KMS-11 (cell line): ENCODE measurements at regions not wholly inside any gene's neighbourhood (a gene's known extent, or its start where the extent isn't known, plus 50 kb on each side); places are given as distances from the start of the nearest gene placed in this dataset.
"Not testable (repeated sequence)": the region's sequence is repeated elsewhere in the genome, so short reads cannot be mapped to it uniquely, and the experiment has no call there.

Experiments used
- H2AFZ ChIP-seq: fragments of 200-600 bp; sonication (generic); 2 replicates; pipeline ENCODE4 v1.6.1; 2016; ENCODE audit warnings: antibody characterized with exemption, mixed run types, low read depth
- H3K27ac ChIP-seq: fragments of 200-600 bp; sonication (generic); 2 replicates; pipeline ENCODE4 v1.6.1; 2016; ENCODE audit warnings: mild to moderate bottlenecking, mixed run types
- H3K27me3 ChIP-seq: fragments of 200-600 bp; sonication (generic); 2 replicates; pipeline ENCODE4 v1.6.1; 2017; ENCODE audit warnings: mild to moderate bottlenecking, low read depth, mixed run types, moderate library complexity; ENCODE audit not compliant: insufficient read depth
- H3K36me3 ChIP-seq: fragments of 200-600 bp; sonication (generic); 2 replicates; pipeline ENCODE4 v1.6.1; 2017; ENCODE audit warnings: mild to moderate bottlenecking, mixed run types; ENCODE audit not compliant: insufficient read depth
- H3K4me1 ChIP-seq: fragments of 200-600 bp; sonication (generic); 2 replicates; pipeline ENCODE4 v1.6.1; 2016; ENCODE audit warnings: mild to moderate bottlenecking, low read depth, mixed run types; ENCODE audit not compliant: poor library complexity, severe bottlenecking
- H3K4me2 ChIP-seq: fragments of 200-600 bp; sonication (generic); 2 replicates; pipeline ENCODE4 v1.7.0; 2016; ENCODE audit warnings: mild to moderate bottlenecking, mixed run types
- H3K4me3 ChIP-seq: fragments of 200-600 bp; sonication (generic); IDR thresholded peaks from 2 replicates; pipeline ENCODE4 v1.6.1; 2017; ENCODE audit warnings: low read depth, low read length, mixed read lengths; ENCODE audit not compliant: insufficient read depth
- H3K79me2 ChIP-seq: fragments of 200-600 bp; sonication (generic); 2 replicates; pipeline ENCODE4 v1.6.1; 2016; ENCODE audit warnings: low read depth, mixed run types; ENCODE audit not compliant: insufficient read depth
- H3K9ac ChIP-seq: fragments of 200-600 bp; sonication (generic); 2 replicates; pipeline ENCODE4 v1.6.1; 2016; ENCODE audit warnings: mild to moderate bottlenecking, mixed run types
- H4K20me1 ChIP-seq: fragments of 200-600 bp; sonication (generic); 2 replicates; pipeline ENCODE4 v1.6.1; 2016; ENCODE audit warnings: mild to moderate bottlenecking, mixed run types; ENCODE audit not compliant: insufficient read depth
- TF ChIP-seq, protein P1 (sequence below): fragments of 200-600 bp; sonication (generic); conservative IDR thresholded peaks from 2 replicates; pipeline ENCODE4 v1.6.1; 2017; ENCODE audit warnings: low read depth, mild to moderate bottlenecking, antibody characterized with exemption, low read length, moderate library complexity, mixed read lengths

- not testable (repeated sequence) for H3K36me3 ChIP-seq, H3K9ac ChIP-seq, H3K4me3 ChIP-seq, H3K4me1 ChIP-seq, H3K27me3 ChIP-seq, H3K27ac ChIP-seq, H4K20me1 ChIP-seq, H2AFZ ChIP-seq, H3K4me2 ChIP-seq
- peaks cover 49% of the 10 kb centered on the region; the same call in 1 of the 2 replicates for H3K79me2 ChIP-seq
These were observed 52.3 kb downstream of the SEPTIN7 start for GRCh38 chr7:35853194-35853593.

DNA sequence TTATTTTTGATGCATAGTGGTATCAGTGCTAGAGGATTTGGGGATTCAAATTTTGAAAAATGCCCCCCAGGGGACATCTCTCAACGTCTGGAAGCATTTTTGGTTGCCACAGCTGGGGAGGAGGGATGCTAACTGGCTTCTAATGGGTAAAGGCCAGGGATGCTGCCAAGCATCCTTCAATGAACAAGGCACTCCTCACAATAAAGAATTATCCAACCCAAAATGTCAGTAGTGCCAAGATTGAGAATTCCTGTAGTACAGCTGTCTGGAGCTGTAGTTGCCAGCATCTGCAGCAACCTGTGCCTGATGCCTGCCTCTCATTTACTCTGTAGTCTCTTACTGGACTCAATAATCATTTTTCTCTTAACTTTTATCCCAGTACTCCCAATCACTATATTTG lies 53.5 kb downstream of the SEPTIN7 start:
- H3K9ac ChIP-seq, result no peak overlapping the region
- H3K36me3 ChIP-seq, result no peaks in the 10 kb centered on the region
- H2AFZ ChIP-seq, result no peak overlapping the region
- H3K79me2 ChIP-seq, result peaks cover 60% of the 10 kb centered on the region; the same call in 1 of the 2 replicates
- TF ChIP-seq, protein P1, sequence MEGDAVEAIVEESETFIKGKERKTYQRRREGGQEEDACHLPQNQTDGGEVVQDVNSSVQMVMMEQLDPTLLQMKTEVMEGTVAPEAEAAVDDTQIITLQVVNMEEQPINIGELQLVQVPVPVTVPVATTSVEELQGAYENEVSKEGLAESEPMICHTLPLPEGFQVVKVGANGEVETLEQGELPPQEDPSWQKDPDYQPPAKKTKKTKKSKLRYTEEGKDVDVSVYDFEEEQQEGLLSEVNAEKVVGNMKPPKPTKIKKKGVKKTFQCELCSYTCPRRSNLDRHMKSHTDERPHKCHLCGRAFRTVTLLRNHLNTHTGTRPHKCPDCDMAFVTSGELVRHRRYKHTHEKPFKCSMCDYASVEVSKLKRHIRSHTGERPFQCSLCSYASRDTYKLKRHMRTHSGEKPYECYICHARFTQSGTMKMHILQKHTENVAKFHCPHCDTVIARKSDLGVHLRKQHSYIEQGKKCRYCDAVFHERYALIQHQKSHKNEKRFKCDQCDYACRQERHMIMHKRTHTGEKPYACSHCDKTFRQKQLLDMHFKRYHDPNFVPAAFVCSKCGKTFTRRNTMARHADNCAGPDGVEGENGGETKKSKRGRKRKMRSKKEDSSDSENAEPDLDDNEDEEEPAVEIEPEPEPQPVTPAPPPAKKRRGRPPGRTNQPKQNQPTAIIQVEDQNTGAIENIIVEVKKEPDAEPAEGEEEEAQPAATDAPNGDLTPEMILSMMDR, result no peak
- peaks cover 2% of the 10 kb centered on the region for H4K20me1 ChIP-seq
- no peaks in the 10 kb centered on the region for H3K4me1 ChIP-seq
- H3K27me3 ChIP-seq, result no peaks in the 10 kb centered on the region
- no peak overlapping the region for H3K4me2 ChIP-seq
- H3K4me3 ChIP-seq, result no peak overlapping the region
- H3K27ac ChIP-seq, result no peak overlapping the region

DNA sequence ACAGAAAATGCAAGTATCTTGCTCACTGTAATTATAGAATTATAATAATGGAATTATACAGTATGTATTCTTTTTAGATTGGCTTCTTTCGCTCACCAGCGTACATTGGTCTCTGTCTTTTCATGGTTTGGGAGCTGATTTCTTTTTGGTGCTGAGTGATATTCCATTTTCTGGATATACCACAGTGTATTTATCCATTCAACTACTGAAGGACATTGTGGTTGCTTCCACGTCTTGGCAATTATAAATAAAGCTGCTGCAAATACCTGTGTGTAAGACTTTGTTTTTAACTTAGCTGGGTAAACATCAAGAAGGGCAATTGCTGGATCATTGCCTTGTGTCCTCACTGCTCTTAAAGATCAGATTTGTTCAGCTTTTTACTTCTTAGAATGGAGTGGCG lies 55.3 kb downstream of the SEPTIN7 start:
- H3K4me1 ChIP-seq, result no peaks in the 10 kb centered on the region
- TF ChIP-seq, protein P1, result no peak
- no peak overlapping the region for H3K4me2 ChIP-seq
- no peak overlapping the region for H3K27ac ChIP-seq
- H3K36me3 ChIP-seq, result no peaks in the 10 kb centered on the region
- H3K79me2 ChIP-seq, result peaks cover 71% of the 10 kb centered on the region
- peaks cover 14% of the 10 kb centered on the region for H4K20me1 ChIP-seq
- H2AFZ ChIP-seq, result no peak overlapping the region
- no peaks in the 10 kb centered on the region for H3K27me3 ChIP-seq
- H3K4me3 ChIP-seq, result no peak overlapping the region
- H3K9ac ChIP-seq, result no peak overlapping the region

DNA sequence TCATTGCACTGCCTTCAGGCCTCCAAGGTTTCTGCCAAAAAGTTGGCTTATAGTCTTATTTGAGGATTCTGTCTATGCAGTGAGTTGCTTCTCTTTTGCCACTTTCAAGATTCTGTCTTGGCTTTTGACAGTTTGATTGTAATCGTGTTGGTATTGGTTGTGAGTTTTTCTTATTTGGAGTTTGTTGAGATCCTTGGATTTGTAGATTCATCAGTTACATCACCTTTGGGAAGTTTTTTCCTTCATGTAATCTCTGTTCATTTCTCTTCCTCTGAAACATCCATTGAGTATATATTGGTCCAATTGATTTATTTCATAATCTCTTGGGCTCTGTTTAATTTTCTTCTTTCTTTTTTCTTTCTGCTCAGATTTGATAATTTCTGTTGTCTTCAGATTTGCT lies 59.8 kb downstream of the SEPTIN7 start:
- Histone ChIP-seq H3K9ac (no peak overlapping the region), H3K79me2 (peaks cover 63% of the 10 kb centered on the region), H3K27me3 (no peaks in the 10 kb centered on the region), H3K4me2 (no peak overlapping the region), H2AFZ (no peak overlapping the region), H3K4me1 (no peaks in the 10 kb centered on the region), H3K36me3 (peaks cover 13% of the 10 kb centered on the region; the same call in 1 of the 2 replicates), H3K4me3 (no peak overlapping the region), H3K27ac (no peak overlapping the region), H4K20me1 (peaks cover 24% of the 10 kb centered on the region)
- TF ChIP-seq, protein P1, result no peak

GRCh38 chr7:35865287-35865686 lies 64.4 kb downstream of the SEPTIN7 start:
- Histone ChIP-seq H2AFZ (no peak overlapping the region), H3K9ac (no peak overlapping the region), H3K4me1 (no peaks in the 10 kb centered on the region), H3K27ac (no peak overlapping the region), H3K79me2 (peaks cover 25% of the 10 kb centered on the region), H4K20me1 (peaks cover 14% of the 10 kb centered on the region; the same call in 1 of the 2 replicates), H3K4me3 (no peak overlapping the region), H3K4me2 (no peak overlapping the region), H3K36me3 (peaks cover 13% of the 10 kb centered on the region; the same call in 1 of the 2 replicates), H3K27me3 (no peaks in the 10 kb centered on the region)
- TF ChIP-seq, protein P1, result no peak
